ENCODE measurements at regions not wholly inside any gene's neighbourhood (a gene's known extent, or its start where the extent isn't known, plus 50 kb on each side); places are given as distances from the start of the nearest gene placed in this dataset.

DNA sequence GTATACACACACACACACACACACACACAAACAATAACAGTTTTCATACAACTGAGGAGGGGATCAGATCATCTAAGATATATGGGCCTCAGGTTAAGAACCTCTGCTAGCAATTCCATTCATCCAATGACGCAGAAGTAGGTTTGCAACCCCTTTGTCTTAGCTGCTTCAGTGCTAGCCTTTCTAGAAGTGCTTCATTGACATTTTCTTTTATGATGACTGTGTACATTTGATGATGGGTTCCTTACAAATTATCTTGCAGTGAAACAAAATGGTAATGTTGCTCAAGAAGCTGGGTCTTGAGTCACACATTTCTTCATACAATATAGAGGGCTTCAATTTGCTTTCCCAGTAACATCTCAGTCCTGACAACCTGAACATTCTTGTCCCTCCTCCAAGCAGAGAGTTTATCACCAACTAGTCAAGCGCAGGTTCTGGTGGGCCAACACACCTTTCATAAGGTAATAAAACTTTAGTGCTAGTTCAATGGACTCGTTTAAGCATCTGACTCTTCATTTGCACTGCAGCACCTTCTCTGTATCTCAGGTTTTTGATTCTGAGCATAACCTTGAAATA, 269.5 kb downstream of the CNTN3 start:
- H4K20me1 ChIP-seq (ENCODE audit: insufficient read depth, low read length) = no peaks in the 10 kb centered on the region
- no peak for DNase-seq
- Mint-ChIP-seq H3K4me3 (no peak overlapping the region), H3K4me1 (no peaks in the 10 kb centered on the region), H3K9me3 (peaks cover 0 to 5% (median 0%) of the 10 kb centered on the region in 7 donors), H3K27me3 (ENCODE audit: low read depth in 3 of 3) (no peaks in the 10 kb centered on the region), H3K27ac (no peak overlapping the region), H3K36me3 (no peaks in the 10 kb centered on the region)
- no peak overlapping the region for H3K27ac ChIP-seq (ENCODE audit: low read depth in 1 of 2, low read length in 2 of 2)
- no peak overlapping the region for H3K9ac ChIP-seq (ENCODE audit: insufficient read depth, low read length, poor library complexity, severe bottlenecking)
- H2AFZ ChIP-seq (ENCODE audit: insufficient read depth, low read depth, low read length, poor library complexity, severe bottlenecking) = no peak overlapping the region
- H3K4me3 ChIP-seq (replicated peaks in 1 of 3; ENCODE audit: low read depth in 2 of 3, low read length in 3 of 3) = no peak overlapping the region
- no peaks in the 10 kb centered on the region for H3K9me3 ChIP-seq (replicated peaks in 1 of 2; ENCODE audit: control insufficient read depth in 1 of 2, insufficient read depth in 1 of 2, low read length in 2 of 2)
- no peaks in the 10 kb centered on the region for H3K4me1 ChIP-seq (ENCODE audit: control insufficient read depth in 1 of 2, insufficient read depth in 2 of 2, low read length in 2 of 2)
- no peak overlapping the region for H3K4me2 ChIP-seq (replicated peaks; ENCODE audit: extremely low read depth, low read length, poor library complexity, severe bottlenecking)
- intact Hi-C loops (cut with micrococcal nuclease) = no loop called here
- H3K36me3 ChIP-seq (replicated peaks in 1 of 2; ENCODE audit: control insufficient read depth in 1 of 2, insufficient read depth in 2 of 2, low read length in 2 of 2) = no peaks in the 10 kb centered on the region
- 100% methylated on average over 1 of the region's 3 CpGs for WGBS (ENCODE audit: insufficient coverage)
- H3K79me2 ChIP-seq (ENCODE audit: insufficient read depth, low read length) = no peaks in the 10 kb centered on the region
- TF ChIP-seq, protein P1, sequence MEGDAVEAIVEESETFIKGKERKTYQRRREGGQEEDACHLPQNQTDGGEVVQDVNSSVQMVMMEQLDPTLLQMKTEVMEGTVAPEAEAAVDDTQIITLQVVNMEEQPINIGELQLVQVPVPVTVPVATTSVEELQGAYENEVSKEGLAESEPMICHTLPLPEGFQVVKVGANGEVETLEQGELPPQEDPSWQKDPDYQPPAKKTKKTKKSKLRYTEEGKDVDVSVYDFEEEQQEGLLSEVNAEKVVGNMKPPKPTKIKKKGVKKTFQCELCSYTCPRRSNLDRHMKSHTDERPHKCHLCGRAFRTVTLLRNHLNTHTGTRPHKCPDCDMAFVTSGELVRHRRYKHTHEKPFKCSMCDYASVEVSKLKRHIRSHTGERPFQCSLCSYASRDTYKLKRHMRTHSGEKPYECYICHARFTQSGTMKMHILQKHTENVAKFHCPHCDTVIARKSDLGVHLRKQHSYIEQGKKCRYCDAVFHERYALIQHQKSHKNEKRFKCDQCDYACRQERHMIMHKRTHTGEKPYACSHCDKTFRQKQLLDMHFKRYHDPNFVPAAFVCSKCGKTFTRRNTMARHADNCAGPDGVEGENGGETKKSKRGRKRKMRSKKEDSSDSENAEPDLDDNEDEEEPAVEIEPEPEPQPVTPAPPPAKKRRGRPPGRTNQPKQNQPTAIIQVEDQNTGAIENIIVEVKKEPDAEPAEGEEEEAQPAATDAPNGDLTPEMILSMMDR (IDR thresholded peaks at IDR 0.05) = no peak
- H3K27me3 ChIP-seq (ENCODE audit: control insufficient read depth in 2 of 2, insufficient read depth in 2 of 2, low read length in 2 of 2) = no peaks in the 10 kb centered on the region

DNA sequence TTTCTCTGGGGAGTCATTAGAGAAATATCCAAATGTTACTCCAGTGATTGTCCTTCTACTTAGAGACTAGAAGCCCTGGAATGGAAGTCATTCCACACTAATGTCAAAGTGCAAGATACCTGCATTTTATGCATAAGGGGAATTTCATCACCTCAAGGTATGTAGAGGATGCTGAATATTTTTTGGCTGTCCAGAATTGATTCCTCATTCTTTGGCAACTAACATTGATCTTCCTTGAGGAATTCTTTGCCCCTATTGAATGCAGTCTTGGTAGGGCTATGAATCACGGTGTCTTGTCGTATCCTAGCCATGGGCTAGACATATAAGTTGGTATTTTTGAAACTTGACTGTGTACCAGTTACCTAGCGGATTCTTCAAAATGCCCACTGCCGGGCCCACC, 271.1 kb downstream of the CNTN3 start:
- Histone ChIP-seq H3K4me1 (ENCODE audit: control insufficient read depth in 1 of 2, insufficient read depth in 2 of 2, low read length in 2 of 2) (no peaks in the 10 kb centered on the region), H3K4me3 (replicated peaks in 1 of 3; ENCODE audit: low read depth in 2 of 3, low read length in 3 of 3) (no peak overlapping the region), H3K27ac (ENCODE audit: low read depth in 1 of 2, low read length in 2 of 2) (no peak overlapping the region), H3K4me2 (replicated peaks; ENCODE audit: extremely low read depth, low read length, poor library complexity, severe bottlenecking) (no peak overlapping the region), H2AFZ (ENCODE audit: insufficient read depth, low read depth, low read length, poor library complexity, severe bottlenecking) (no peak overlapping the region), H3K27me3 (ENCODE audit: control insufficient read depth in 2 of 2, insufficient read depth in 2 of 2, low read length in 2 of 2) (no peaks in the 10 kb centered on the region), H3K9ac (ENCODE audit: insufficient read depth, low read length, poor library complexity, severe bottlenecking) (no peak overlapping the region), H3K36me3 (replicated peaks in 1 of 2; ENCODE audit: control insufficient read depth in 1 of 2, insufficient read depth in 2 of 2, low read length in 2 of 2) (no peaks in the 10 kb centered on the region), H3K9me3 (replicated peaks in 1 of 2; ENCODE audit: control insufficient read depth in 1 of 2, insufficient read depth in 1 of 2, low read length in 2 of 2) (no peaks in the 10 kb centered on the region), H4K20me1 (ENCODE audit: insufficient read depth, low read length) (no peaks in the 10 kb centered on the region), H3K79me2 (ENCODE audit: insufficient read depth, low read length) (no peaks in the 10 kb centered on the region)
- peaks cover 0 to 5% (median 0%) of the 10 kb centered on the region in 7 donors for H3K9me3 Mint-ChIP-seq
- TF ChIP-seq, protein P1 (IDR thresholded peaks at IDR 0.05) = no peak
- no peak for DNase-seq
- no peaks in the 10 kb centered on the region for H3K4me1 Mint-ChIP-seq
- intact Hi-C loops (cut with micrococcal nuclease) = no loop called here
- H3K27ac Mint-ChIP-seq = no peak overlapping the region
- no peaks in the 10 kb centered on the region for H3K36me3 Mint-ChIP-seq
- 86% methylated on average over 4 of the region's 4 CpGs for WGBS (ENCODE audit: insufficient coverage)
- peaks cover 0 to 2% (median 0%) of the 10 kb centered on the region in 3 donors for H3K27me3 Mint-ChIP-seq (ENCODE audit: low read depth in 3 of 3)
- H3K4me3 Mint-ChIP-seq = no peak overlapping the region

All from CD14-positive monocyte (primary cell).